GM19395 (cell line): ENCODE measurements at regions not wholly inside any gene's neighbourhood (a gene's known extent, or its start where the extent isn't known, plus 50 kb on each side); places are given as distances from the start of the nearest gene placed in this dataset.
"Not testable (repeated sequence)": the region's sequence is repeated elsewhere in the genome, so short reads cannot be mapped to it uniquely, and the experiment has no call there.

Experiments
- ATAC-seq: cut with Tn5 transposase; IDR thresholded peaks from one replicate; pipeline ENCODE4 v1.9.1; 2021; ENCODE audit warnings: mild to moderate bottlenecking, moderate library complexity; ENCODE audit not compliant: unreplicated experiment

GRCh38 chr13:30072818-30073186, 222.4 kb upstream of the UBL3 start:
- ATAC-seq, result no peak

- no peak for ATAC-seq
Measured at GRCh38 chr13:30071969-30072817, 221.8 kb upstream of the UBL3 start.

GRCh38 chr13:30065181-30065580, 214.8 kb upstream of the UBL3 start:
- no peak for ATAC-seq

GRCh38 chr13:30063892-30064291, 213.5 kb upstream of the UBL3 start:
- ATAC-seq, result no peak

GRCh38 chr13:30061217-30061616, 210.8 kb upstream of the UBL3 start:
- no peak for ATAC-seq

GRCh38 chr13:30058429-30058828, 208.0 kb upstream of the UBL3 start:
- ATAC-seq, result no peak

- not testable (repeated sequence) for ATAC-seq
Measured at GRCh38 chr13:30054546-30054945, 204.1 kb upstream of the UBL3 start.

GRCh38 chr13:30053939-30054338, 203.5 kb upstream of the UBL3 start:
- no peak for ATAC-seq

GRCh38 chr13:30052120-30052519, 201.7 kb upstream of the UBL3 start:
- ATAC-seq, result no peak

GRCh38 chr13:30051531-30052060, 201.2 kb upstream of the UBL3 start:
- ATAC-seq, result no peak

- no peak for ATAC-seq
Measured at GRCh38 chr13:30049692-30050091, 199.3 kb upstream of the UBL3 start.

- ATAC-seq, result no peak
Measured at GRCh38 chr13:30047154-30047874, 196.9 kb upstream of the UBL3 start.

GRCh38 chr13:30045916-30046704, 195.7 kb upstream of the UBL3 start:
- ATAC-seq, result no peak

GRCh38 chr13:30044932-30045331, 194.5 kb upstream of the UBL3 start:
- ATAC-seq, result no peak

GRCh38 chr13:30043631-30043925, 193.2 kb upstream of the UBL3 start:
- ATAC-seq, result no peak

- ATAC-seq, result no peak
Measured at GRCh38 chr13:30042891-30043630, 192.6 kb upstream of the UBL3 start.

- ATAC-seq, result no peak
Measured at GRCh38 chr13:30042272-30042671, 191.9 kb upstream of the UBL3 start.

GRCh38 chr13:30039511-30039911, 189.1 kb upstream of the UBL3 start:
- ATAC-seq, result no peak

GRCh38 chr13:30038884-30039283, 188.5 kb upstream of the UBL3 start:
- no peak for ATAC-seq

GRCh38 chr13:30037766-30038165, 187.3 kb upstream of the UBL3 start:
- ATAC-seq, result no peak

- ATAC-seq, result no peak
Measured at GRCh38 chr13:30037306-30037705, 186.9 kb upstream of the UBL3 start.
